Loucy (cell line): ENCODE measurements at regions not wholly inside any gene's neighbourhood (a gene's known extent, or its start where the extent isn't known, plus 50 kb on each side); places are given as distances from the start of the nearest gene placed in this dataset.

Experiments used
- H2AFZ ChIP-seq: fragments of 200-600 bp; sonication (generic); 2 replicates; pipeline ENCODE4 v1.6.0; 2016; ENCODE audit warnings: antibody characterized with exemption, mild to moderate bottlenecking, low read length, moderate library complexity
- H3F3A ChIP-seq: fragments of 200-600 bp; 2 replicates; pipeline ENCODE4 v1.6.0; 2016; ENCODE audit warnings: antibody characterized with exemption, low read depth, mild to moderate bottlenecking
- H3K27me3 ChIP-seq: fragments of 200-600 bp; sonication (generic); 2 replicates; pipeline ENCODE4 v1.6.1; 2014; ENCODE audit warnings: low read length, mild to moderate bottlenecking; ENCODE audit not compliant: insufficient read depth, poor library complexity, severe bottlenecking
- H3K36me3 ChIP-seq: fragments of 200-600 bp; sonication (generic); 2 replicates; pipeline ENCODE4 v1.6.1; 2016; ENCODE audit warnings: low read length; ENCODE audit not compliant: insufficient read depth
- H3K4me1 ChIP-seq: fragments of 200-600 bp; sonication (generic); 2 replicates; pipeline ENCODE4 v1.5.1; 2014; ENCODE audit warnings: low read length, mild to moderate bottlenecking; ENCODE audit not compliant: insufficient read depth, poor library complexity, severe bottlenecking
- H3K4me2 ChIP-seq: fragments of 200-600 bp; sonication (generic); 2 replicates; pipeline ENCODE4 v1.6.0; 2014; ENCODE audit warnings: antibody characterized with exemption, low read length, low read depth, mild to moderate bottlenecking; ENCODE audit not compliant: poor library complexity, severe bottlenecking
- H3K4me3 ChIP-seq: fragments of 200-600 bp; sonication (generic); 2 replicates; pipeline ENCODE4 v1.5.1; 2014; ENCODE audit warnings: low read length, mild to moderate bottlenecking, mixed read lengths; ENCODE audit not compliant: poor library complexity, severe bottlenecking
- H3K79me2 ChIP-seq: fragments of 200-600 bp; sonication (generic); 2 replicates; pipeline ENCODE4 v1.6.1; 2014; ENCODE audit warnings: low read length; ENCODE audit not compliant: insufficient read depth
- H3K9ac ChIP-seq: fragments of 200-600 bp; sonication (generic); 2 replicates; pipeline ENCODE4 v1.6.0; 2014; ENCODE audit warnings: mild to moderate bottlenecking, low read depth, low read length, moderate library complexity; ENCODE audit not compliant: poor library complexity, severe bottlenecking
- H3K9me2 ChIP-seq: fragments of 200-600 bp; sonication (generic); replicated peaks from 2 replicates; pipeline ENCODE4 v1.6.1; 2016; ENCODE audit warnings: low read depth, low read length, mixed read lengths
- H3K9me3 ChIP-seq: fragments of 200-600 bp; sonication (generic); 2 replicates; pipeline ENCODE4 v1.6.1; 2014; ENCODE audit warnings: mild to moderate bottlenecking, antibody characterized with exemption, low read length, low read depth; ENCODE audit not compliant: insufficient read depth
- H4K20me1 ChIP-seq: fragments of 200-600 bp; sonication (generic); 2 replicates; pipeline ENCODE4 v1.6.0; 2014; ENCODE audit warnings: antibody characterized with exemption, low read length, mild to moderate bottlenecking; ENCODE audit not compliant: insufficient read depth, poor library complexity, severe bottlenecking
- CTCF ChIP-seq: fragments of 200-600 bp; sonication (generic); conservative IDR thresholded peaks from 2 replicates; pipeline ENCODE4 v1.5.1; 2014; ENCODE audit warnings: mild to moderate bottlenecking, antibody characterized with exemption, low read length
- EZH2phosphoT487 ChIP-seq: fragments of 200-600 bp; IDR thresholded peaks from 2 replicates; pipeline ENCODE4 v1.6.1; 2018; ENCODE audit warnings: antibody characterized with exemption, mild to moderate bottlenecking, moderate library complexity, borderline replicate concordance

DNA sequence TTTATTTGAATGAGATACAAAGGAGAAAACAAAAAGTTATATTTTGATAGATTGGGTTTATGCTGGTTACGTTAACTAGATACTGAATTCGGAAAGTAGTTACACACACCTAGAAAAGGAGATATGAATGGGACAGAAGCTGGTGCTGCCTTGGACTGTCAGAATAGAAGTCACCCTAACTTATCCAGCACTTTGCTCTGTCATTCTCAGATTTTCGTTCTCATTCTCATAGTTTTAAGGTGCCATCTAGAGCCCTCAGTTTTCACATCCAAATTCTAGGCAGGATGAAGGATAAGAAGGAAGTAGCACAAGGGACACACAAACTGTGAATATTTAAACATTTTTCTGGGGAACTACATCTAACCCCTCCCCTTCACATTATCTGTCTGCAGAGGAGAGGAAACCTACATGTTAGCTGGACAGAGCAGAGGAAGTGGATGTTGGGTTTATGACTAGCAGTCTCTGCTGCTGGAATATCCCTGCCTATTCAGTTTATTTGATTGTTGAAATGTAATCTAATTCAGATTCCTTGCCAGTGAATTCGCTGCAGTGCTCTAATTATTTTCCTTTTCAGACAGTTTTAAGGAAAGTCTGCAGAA, 521.9 kb downstream of the FAT4 start:
- Histone ChIP-seq H3K9me3 (no peaks in the 10 kb centered on the region), H3F3A (no peaks in the 10 kb centered on the region), H3K4me1 (no peaks in the 10 kb centered on the region), H2AFZ (no peak overlapping the region), H3K27me3 (no peaks in the 10 kb centered on the region), H3K4me3 (no peak overlapping the region), H3K36me3 (no peaks in the 10 kb centered on the region), H3K79me2 (no peaks in the 10 kb centered on the region), H3K9ac (no peak overlapping the region), H3K4me2 (no peak overlapping the region), H3K9me2 (no peaks in the 10 kb centered on the region), H4K20me1 (no peaks in the 10 kb centered on the region)
- no peak for TF ChIP-seq EZH2phosphoT487
- TF ChIP-seq CTCF: no peak

DNA sequence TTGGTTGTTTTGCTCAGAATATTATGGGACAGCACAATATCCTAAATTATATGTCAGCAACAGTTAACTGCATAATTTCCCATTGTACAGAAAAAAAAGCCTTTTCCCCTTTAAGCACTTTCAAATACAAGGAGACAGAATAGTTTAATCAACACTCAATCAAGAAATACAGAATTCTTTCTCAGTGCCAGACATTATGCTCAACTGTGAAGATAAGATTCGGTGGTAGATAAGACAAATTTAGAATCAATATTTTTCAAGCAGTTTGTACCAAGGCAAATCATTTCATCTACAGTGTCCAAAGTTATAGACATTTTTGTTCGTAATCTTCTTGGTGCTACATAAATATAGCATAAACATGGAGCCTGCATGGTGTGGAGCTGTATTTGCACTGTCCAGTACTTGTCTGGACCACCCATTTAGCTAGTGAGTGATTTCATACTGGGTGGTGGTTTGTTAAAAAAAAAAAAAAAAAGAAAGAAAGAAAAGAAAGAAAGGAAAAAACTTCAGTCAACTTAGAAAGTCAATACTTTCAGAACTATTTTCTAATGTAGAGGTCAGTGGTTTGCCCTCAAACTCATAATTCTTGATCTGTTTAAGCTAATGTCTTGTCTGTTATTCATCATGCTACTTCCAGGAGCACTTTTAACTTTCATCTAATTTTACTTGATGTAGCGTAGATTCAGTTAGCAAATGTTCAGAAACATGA, 522.9 kb downstream of the FAT4 start:
- H3K9me3 ChIP-seq: no peaks in the 10 kb centered on the region
- H3K9me2 ChIP-seq: no peaks in the 10 kb centered on the region
- H4K20me1 ChIP-seq: no peaks in the 10 kb centered on the region
- H3K27me3 ChIP-seq: no peaks in the 10 kb centered on the region
- no peaks in the 10 kb centered on the region for H3F3A ChIP-seq
- TF ChIP-seq CTCF: no peak
- TF ChIP-seq EZH2phosphoT487: no peak
- H3K4me3 ChIP-seq: no peak overlapping the region
- H3K36me3 ChIP-seq: no peaks in the 10 kb centered on the region
- no peaks in the 10 kb centered on the region for H3K79me2 ChIP-seq
- no peaks in the 10 kb centered on the region for H3K4me1 ChIP-seq
- H3K4me2 ChIP-seq: no peak overlapping the region
- H3K9ac ChIP-seq: no peak overlapping the region
- no peak overlapping the region for H2AFZ ChIP-seq

- no peak overlapping the region for H2AFZ ChIP-seq
- no peaks in the 10 kb centered on the region for H3F3A ChIP-seq
- no peaks in the 10 kb centered on the region for H3K79me2 ChIP-seq
- no peak overlapping the region for H3K9ac ChIP-seq
- H3K9me3 ChIP-seq: no peaks in the 10 kb centered on the region
- TF ChIP-seq EZH2phosphoT487 (no peak), CTCF (no peak)
- H3K4me3 ChIP-seq: no peak overlapping the region
- no peaks in the 10 kb centered on the region for H3K9me2 ChIP-seq
- no peaks in the 10 kb centered on the region for H3K4me1 ChIP-seq
- no peak overlapping the region for H3K4me2 ChIP-seq
- H3K27me3 ChIP-seq: no peaks in the 10 kb centered on the region
- no peaks in the 10 kb centered on the region for H4K20me1 ChIP-seq
- no peaks in the 10 kb centered on the region for H3K36me3 ChIP-seq
Observed at GRCh38 chr4:125838202-125838601, 523.4 kb downstream of the FAT4 start.
